ENCODE measurements at regions not wholly inside any gene's neighbourhood (a gene's known extent, or its start where the extent isn't known, plus 50 kb on each side); places are given as distances from the start of the nearest gene placed in this dataset.
"Not testable (repeated sequence)": the region's sequence is repeated elsewhere in the genome, so short reads cannot be mapped to it uniquely, and the experiment has no call there.

GRCh38 chr20:16860914-16861313, 112.8 kb downstream of the OTOR start:
- in situ Hi-C loops (cut with MboI; ENCODE audit: low pct_unique_long_range_greater_than_20kb, low sequenced_read_pairs, unreplicated experiment), result no loop called here
- TF ChIP-seq CTCF (IDR thresholded peaks at IDR 0.05; ENCODE audit: extremely low read depth, insufficient read depth, missing control alignments), result no peak
- no peak for DNase-seq (ENCODE audit: low spot score)

- TF ChIP-seq CTCF (IDR thresholded peaks at IDR 0.05; ENCODE audit: extremely low read depth, insufficient read depth, missing control alignments), result no peak
- no peak for DNase-seq (ENCODE audit: low spot score)
- in situ Hi-C loops (cut with MboI; ENCODE audit: low pct_unique_long_range_greater_than_20kb, low sequenced_read_pairs, unreplicated experiment), result no loop called here
Observed at GRCh38 chr20:16861708-16862107, 113.5 kb downstream of the OTOR start.

GRCh38 chr20:16863303-16863702, 115.1 kb downstream of the OTOR start:
- in situ Hi-C loops (cut with MboI; ENCODE audit: low pct_unique_long_range_greater_than_20kb, low sequenced_read_pairs, unreplicated experiment), result no loop called here
- no peak for DNase-seq (ENCODE audit: low spot score)
- no peak for TF ChIP-seq CTCF (IDR thresholded peaks at IDR 0.05; ENCODE audit: extremely low read depth, insufficient read depth, missing control alignments)

GRCh38 chr20:16864069-16864468, 115.9 kb downstream of the OTOR start:
- no peak for TF ChIP-seq CTCF (IDR thresholded peaks at IDR 0.05; ENCODE audit: extremely low read depth, insufficient read depth, missing control alignments)
- no peak for DNase-seq (ENCODE audit: low spot score)
- in situ Hi-C loops (cut with MboI; ENCODE audit: low pct_unique_long_range_greater_than_20kb, low sequenced_read_pairs, unreplicated experiment), result no loop called here

GRCh38 chr20:16864963-16865362, 116.8 kb downstream of the OTOR start:
- in situ Hi-C loops (cut with MboI; ENCODE audit: low pct_unique_long_range_greater_than_20kb, low sequenced_read_pairs, unreplicated experiment), result no loop called here
- TF ChIP-seq CTCF (IDR thresholded peaks at IDR 0.05; ENCODE audit: extremely low read depth, insufficient read depth, missing control alignments), result no peak
- no peak for DNase-seq (ENCODE audit: low spot score)

GRCh38 chr20:16865406-16865805, 117.2 kb downstream of the OTOR start:
- DNase-seq (ENCODE audit: low spot score), result no peak

GRCh38 chr20:16873124-16873523, 125.0 kb downstream of the OTOR start:
- in situ Hi-C loops (cut with MboI; ENCODE audit: low pct_unique_long_range_greater_than_20kb, low sequenced_read_pairs, unreplicated experiment); DNase-seq (ENCODE audit: low spot score): not testable (repeated sequence)

More at GRCh38 chr20:16865406-16865805, 117.2 kb downstream of the OTOR start:
- TF ChIP-seq CTCF (IDR thresholded peaks at IDR 0.05; ENCODE audit: extremely low read depth, insufficient read depth, missing control alignments), result no peak
- in situ Hi-C loops (cut with MboI; ENCODE audit: low pct_unique_long_range_greater_than_20kb, low sequenced_read_pairs, unreplicated experiment), result no loop called here

Measured in GM13977 (cell line).